ENCODE measurements at regions not wholly inside any gene's neighbourhood (a gene's known extent, or its start where the extent isn't known, plus 50 kb on each side); places are given as distances from the start of the nearest gene placed in this dataset.

DNA sequence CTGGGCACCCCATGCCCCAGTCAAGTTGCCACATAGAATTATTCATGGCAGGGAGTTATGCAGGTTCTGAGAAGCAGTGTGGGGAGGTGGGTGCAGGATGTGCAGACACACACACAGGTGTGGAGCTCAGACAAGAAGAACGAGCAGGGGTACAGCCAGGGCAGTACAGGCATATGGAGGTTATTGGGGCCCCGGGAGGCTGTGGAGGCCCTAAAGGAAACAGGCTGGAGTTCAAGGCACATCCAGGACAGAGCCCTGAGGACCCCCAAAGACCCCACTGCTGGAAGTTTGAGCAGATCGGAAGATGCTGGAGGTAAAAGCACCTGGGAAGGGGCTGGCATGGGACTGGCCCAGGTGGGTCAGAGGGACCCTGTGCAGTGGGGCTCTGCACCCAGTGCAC is 171.3 kb downstream of the PSMG1 start:
- no peak for TF ChIP-seq POLR2AphosphoS5 (IDR thresholded peaks at IDR 0.05)
- TF ChIP-seq, protein P1, sequence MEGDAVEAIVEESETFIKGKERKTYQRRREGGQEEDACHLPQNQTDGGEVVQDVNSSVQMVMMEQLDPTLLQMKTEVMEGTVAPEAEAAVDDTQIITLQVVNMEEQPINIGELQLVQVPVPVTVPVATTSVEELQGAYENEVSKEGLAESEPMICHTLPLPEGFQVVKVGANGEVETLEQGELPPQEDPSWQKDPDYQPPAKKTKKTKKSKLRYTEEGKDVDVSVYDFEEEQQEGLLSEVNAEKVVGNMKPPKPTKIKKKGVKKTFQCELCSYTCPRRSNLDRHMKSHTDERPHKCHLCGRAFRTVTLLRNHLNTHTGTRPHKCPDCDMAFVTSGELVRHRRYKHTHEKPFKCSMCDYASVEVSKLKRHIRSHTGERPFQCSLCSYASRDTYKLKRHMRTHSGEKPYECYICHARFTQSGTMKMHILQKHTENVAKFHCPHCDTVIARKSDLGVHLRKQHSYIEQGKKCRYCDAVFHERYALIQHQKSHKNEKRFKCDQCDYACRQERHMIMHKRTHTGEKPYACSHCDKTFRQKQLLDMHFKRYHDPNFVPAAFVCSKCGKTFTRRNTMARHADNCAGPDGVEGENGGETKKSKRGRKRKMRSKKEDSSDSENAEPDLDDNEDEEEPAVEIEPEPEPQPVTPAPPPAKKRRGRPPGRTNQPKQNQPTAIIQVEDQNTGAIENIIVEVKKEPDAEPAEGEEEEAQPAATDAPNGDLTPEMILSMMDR (IDR thresholded peaks at IDR 0.05), result no peak
- TF ChIP-seq POLR2A (IDR thresholded peaks at IDR 0.05), result no peak

Measured in prostate gland (tissue), 2 donors.